Activated T-helper 1 cell treated with anti-CD3 and anti-CD28 coated beads, Interleukin-12 subunit alpha, Interleukin-12 subunit beta, Interleukin-2, Interleukin-4 antibody, amounts not matched to agents 30 ng/mL and 10 ng/mL and 1 ng/mL, durations not matched to agents 14 hours and 24 hours and 36 hours (primary cell): ENCODE measurements at regions not wholly inside any gene's neighbourhood (a gene's known extent, or its start where the extent isn't known, plus 50 kb on each side); places are given as distances from the start of the nearest gene placed in this dataset.
"Not testable (repeated sequence)": the region's sequence is repeated elsewhere in the genome, so short reads cannot be mapped to it uniquely, and the experiment has no call there.

ENCODE experiments used
- DNase-seq: peaks from one replicate; pipeline ENCODE4 v3.0.0; 2021; ENCODE audit warnings: low spot score
- H3K27ac Mint-ChIP-seq: one replicate; pipeline ENCODE4 v1.8.0; 2021; ENCODE audit warnings: mild to moderate bottlenecking, mixed read lengths
- H3K27me3 Mint-ChIP-seq: one replicate; pipeline ENCODE4 v1.8.0; 2022; ENCODE audit warnings: mild to moderate bottlenecking, moderate library complexity, mixed read lengths; ENCODE audit not compliant: insufficient read depth
- H3K36me3 Mint-ChIP-seq: one replicate; pipeline ENCODE4 v1.8.0; 2021; ENCODE audit warnings: low read depth, mixed read lengths
- H3K4me1 Mint-ChIP-seq: one replicate; pipeline ENCODE4 v1.8.0; 2021; ENCODE audit warnings: low read depth, mixed read lengths
- H3K4me3 Mint-ChIP-seq: one replicate; pipeline ENCODE4 v1.8.0; 2021; ENCODE audit warnings: mild to moderate bottlenecking, moderate library complexity, mixed read lengths
- H3K9me3 Mint-ChIP-seq: one replicate; pipeline ENCODE4 v1.8.0; 2021; ENCODE audit warnings: mixed read lengths
- intact Hi-C: fragments of 100-400 bp; cut with micrococcal nuclease; formaldehyde crosslinking; loops from one replicate; pipeline ENCODE4 v1.15.1; 2024

GRCh38 chr7:65199221-65199620, 174.4 kb upstream of the ZNF92 start:
- DNase-seq, H3K4me1 Mint-ChIP-seq, intact Hi-C loops, H3K36me3 Mint-ChIP-seq, H3K27ac Mint-ChIP-seq, H3K27me3 Mint-ChIP-seq, H3K9me3 Mint-ChIP-seq, H3K4me3 Mint-ChIP-seq: not testable (repeated sequence)

DNA sequence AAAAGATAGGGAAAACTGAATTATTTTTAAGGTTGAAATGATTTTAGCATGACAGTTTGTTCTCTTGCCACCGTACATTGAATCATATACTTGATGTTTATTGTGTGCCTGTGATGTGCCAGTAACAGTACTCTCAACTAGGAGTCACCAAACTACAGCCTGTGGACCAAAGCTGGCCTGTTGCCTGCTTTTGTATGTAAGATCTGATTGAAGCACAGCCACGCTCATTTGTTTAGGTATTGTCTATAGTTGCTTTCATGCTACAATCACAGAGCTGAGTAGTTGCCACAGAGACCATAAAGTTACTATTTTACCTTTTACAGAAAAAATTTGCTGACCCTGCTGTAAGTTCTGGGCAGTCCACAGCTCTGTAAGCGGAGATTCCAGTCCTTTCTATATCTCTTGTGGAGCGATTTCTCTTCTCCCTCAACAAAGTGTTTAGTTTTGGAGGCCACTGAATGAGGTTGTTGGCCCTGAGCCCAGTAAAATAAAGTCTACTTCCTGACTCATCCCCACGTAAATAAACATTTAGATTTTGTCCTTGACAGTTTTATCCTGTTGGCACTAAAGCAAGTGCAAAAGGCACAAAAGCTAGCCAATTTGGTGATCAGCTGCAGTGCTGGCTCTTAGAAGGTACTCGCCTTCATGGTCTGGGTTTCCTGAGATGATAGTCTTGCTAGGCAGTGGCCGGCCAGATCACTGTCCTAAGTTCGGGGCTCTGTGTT, 180.2 kb upstream of the ZNF92 start:
- H3K27me3 Mint-ChIP-seq, H3K4me3 Mint-ChIP-seq, DNase-seq, intact Hi-C loops, H3K4me1 Mint-ChIP-seq, H3K36me3 Mint-ChIP-seq, H3K9me3 Mint-ChIP-seq, H3K27ac Mint-ChIP-seq: not testable (repeated sequence)

DNA sequence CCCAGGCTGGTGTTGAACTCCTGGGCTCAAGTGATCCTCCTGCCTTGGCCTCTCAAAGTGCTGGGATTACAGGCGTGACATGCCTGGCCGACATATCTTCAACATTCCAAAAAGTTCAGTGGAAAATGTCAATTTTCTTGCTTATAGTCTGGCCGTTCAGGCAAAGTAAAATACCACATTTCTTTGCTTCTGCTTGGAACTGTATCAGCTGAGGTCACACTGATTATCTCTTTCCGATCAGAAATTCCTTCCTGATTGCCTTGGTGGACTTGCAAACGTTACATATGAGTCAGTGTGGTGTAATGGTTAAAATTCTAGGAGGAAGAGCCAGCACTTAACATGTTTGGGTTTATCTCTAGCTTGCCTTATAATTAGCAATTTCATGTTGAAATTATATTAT, 170.6 kb upstream of the ERV3-1 start:
- H3K27ac Mint-ChIP-seq, H3K9me3 Mint-ChIP-seq, DNase-seq, intact Hi-C loops, H3K4me3 Mint-ChIP-seq, H3K36me3 Mint-ChIP-seq, H3K27me3 Mint-ChIP-seq, H3K4me1 Mint-ChIP-seq: not testable (repeated sequence)

DNA sequence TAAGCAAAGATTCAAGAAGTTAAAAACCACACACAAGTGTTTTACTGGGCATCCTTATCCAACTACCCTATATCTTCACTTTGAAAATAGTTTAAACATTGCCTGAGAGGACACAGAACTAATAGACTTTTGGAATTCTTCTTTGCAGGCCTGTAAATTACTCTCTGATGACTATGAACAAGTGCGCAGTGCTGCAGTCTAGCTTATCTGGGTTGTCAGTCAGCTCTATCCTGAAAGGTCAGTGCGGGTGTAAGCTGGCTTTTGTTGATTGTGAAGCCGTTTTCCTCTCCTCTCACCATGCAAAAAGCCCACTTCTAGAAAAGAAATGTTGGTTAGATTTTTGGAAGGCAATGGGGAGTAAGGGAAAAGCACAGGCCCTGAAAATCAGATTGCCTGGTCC, 143.6 kb upstream of the ERV3-1 start:
- H3K9me3 Mint-ChIP-seq, H3K27me3 Mint-ChIP-seq, intact Hi-C loops, H3K4me3 Mint-ChIP-seq, H3K27ac Mint-ChIP-seq, DNase-seq, H3K36me3 Mint-ChIP-seq, H3K4me1 Mint-ChIP-seq: not testable (repeated sequence)

- H3K9me3 Mint-ChIP-seq, H3K27me3 Mint-ChIP-seq, intact Hi-C loops, H3K27ac Mint-ChIP-seq, H3K4me3 Mint-ChIP-seq, H3K4me1 Mint-ChIP-seq, DNase-seq, H3K36me3 Mint-ChIP-seq: not testable (repeated sequence)
These were observed 139.8 kb upstream of the ERV3-1 start for GRCh38 chr7:65146118-65146914.

DNA sequence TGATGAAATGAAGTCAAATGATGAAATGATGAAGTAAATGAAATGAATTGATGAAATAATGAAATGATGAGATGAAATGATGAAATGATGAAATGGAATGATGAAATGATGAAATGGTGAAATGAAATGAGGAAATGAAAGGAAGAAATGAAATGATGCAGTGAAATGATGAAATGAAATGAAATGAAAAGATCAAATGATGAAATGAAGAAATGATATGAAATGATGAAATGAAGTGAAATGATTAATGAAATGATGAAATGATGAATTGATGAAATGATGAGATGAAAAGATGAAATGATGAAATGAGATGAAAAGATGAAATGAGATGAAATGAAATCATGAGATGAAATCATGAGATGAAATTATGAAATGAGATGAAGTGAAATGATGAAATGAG, 139.2 kb upstream of the ERV3-1 start:
- H3K27ac Mint-ChIP-seq, DNase-seq, H3K36me3 Mint-ChIP-seq, H3K27me3 Mint-ChIP-seq, intact Hi-C loops, H3K4me3 Mint-ChIP-seq, H3K4me1 Mint-ChIP-seq, H3K9me3 Mint-ChIP-seq: not testable (repeated sequence)

- H3K27me3 Mint-ChIP-seq, H3K9me3 Mint-ChIP-seq: not testable (repeated sequence)
These were observed 138.5 kb upstream of the ERV3-1 start for GRCh38 chr7:65145008-65145407.

GRCh38 chr7:65144557-65144956, 138.1 kb upstream of the ERV3-1 start:
- H3K27ac Mint-ChIP-seq, H3K27me3 Mint-ChIP-seq, DNase-seq, H3K9me3 Mint-ChIP-seq, H3K4me3 Mint-ChIP-seq, intact Hi-C loops, H3K36me3 Mint-ChIP-seq, H3K4me1 Mint-ChIP-seq: not testable (repeated sequence)

More at GRCh38 chr7:65145008-65145407, 138.5 kb upstream of the ERV3-1 start:
- DNase-seq, H3K36me3 Mint-ChIP-seq, intact Hi-C loops, H3K27ac Mint-ChIP-seq, H3K4me1 Mint-ChIP-seq, H3K4me3 Mint-ChIP-seq: not testable (repeated sequence)

GRCh38 chr7:65144119-65144518, 137.6 kb upstream of the ERV3-1 start:
- H3K36me3 Mint-ChIP-seq, DNase-seq, H3K4me3 Mint-ChIP-seq, H3K27me3 Mint-ChIP-seq, H3K27ac Mint-ChIP-seq, H3K9me3 Mint-ChIP-seq, H3K4me1 Mint-ChIP-seq, intact Hi-C loops: not testable (repeated sequence)

- H3K9me3 Mint-ChIP-seq = not testable (repeated sequence)
These were observed 135.4 kb upstream of the ERV3-1 start for GRCh38 chr7:65141894-65142293.

DNA sequence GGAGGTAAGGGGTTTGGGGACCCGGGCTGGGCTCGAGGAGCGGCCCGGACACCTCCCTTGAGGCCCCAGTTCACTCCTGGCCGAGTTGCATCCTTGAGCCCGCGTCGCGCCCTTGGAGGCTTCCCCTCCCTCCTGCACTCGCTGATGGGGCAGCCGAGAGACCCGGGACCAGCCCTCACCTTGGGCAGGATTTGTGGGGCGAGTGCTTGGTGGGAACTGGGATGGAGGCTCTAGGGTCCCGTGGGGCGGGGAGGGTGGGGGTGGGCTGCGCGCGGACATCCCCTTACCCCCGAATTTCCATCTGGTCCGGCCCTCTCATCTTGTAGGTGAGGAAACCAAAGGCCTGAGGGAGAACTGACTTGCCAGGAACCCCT, 134.9 kb upstream of the ERV3-1 start:
- DNase-seq, H3K27ac Mint-ChIP-seq, H3K9me3 Mint-ChIP-seq, H3K27me3 Mint-ChIP-seq, H3K4me3 Mint-ChIP-seq, H3K4me1 Mint-ChIP-seq, intact Hi-C loops, H3K36me3 Mint-ChIP-seq: not testable (repeated sequence)

More at GRCh38 chr7:65141894-65142293, 135.4 kb upstream of the ERV3-1 start:
- H3K4me1 Mint-ChIP-seq, H3K27me3 Mint-ChIP-seq, DNase-seq, intact Hi-C loops, H3K4me3 Mint-ChIP-seq, H3K27ac Mint-ChIP-seq, H3K36me3 Mint-ChIP-seq: not testable (repeated sequence)

DNA sequence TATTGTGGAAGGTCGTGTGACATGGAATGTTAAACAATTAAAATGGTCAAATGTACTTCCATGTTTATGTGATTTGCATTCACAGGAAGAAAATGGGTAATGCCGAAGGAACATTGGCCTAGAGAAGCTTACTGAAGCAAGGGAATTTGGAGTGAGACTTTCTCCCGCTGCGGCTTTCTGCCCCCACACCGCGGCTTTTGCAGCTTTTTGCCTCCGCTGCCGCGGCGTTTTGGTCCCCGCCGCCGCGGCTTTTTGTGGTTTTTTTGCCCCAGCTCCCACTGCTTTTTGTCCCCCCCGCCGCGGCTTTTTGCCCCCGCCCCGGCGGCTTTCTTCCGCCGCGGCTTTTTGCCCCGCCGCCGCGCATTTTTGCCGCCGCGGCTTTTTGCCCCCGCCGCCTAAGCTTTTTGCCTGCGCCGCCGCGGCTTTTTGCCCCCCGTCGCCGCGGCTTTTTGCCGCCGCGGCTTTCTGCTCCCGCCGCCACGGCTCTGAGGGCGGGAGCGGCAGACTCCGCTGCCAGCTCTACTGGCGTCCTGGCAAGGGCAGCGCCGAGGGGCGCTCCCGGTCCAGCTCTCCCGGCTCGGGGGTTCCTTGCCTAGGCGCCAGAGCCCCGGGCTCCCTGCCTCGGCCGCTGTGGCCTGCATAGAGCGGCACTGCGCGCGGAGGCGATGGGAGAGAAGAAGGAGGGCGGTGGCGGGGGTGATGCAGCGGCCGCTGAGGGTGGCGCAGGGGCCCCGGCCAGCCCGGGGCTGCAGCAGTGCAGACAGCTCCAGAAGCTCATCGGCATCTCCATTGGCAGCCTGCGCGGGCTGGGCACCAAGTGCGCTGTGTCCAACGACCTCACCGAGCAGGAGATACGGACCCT, 134.3 kb upstream of the ERV3-1 start:
- H3K27ac Mint-ChIP-seq, H3K36me3 Mint-ChIP-seq, H3K4me3 Mint-ChIP-seq, H3K9me3 Mint-ChIP-seq, H3K27me3 Mint-ChIP-seq, H3K4me1 Mint-ChIP-seq, intact Hi-C loops, DNase-seq: not testable (repeated sequence)

GRCh38 chr7:65136850-65137249, 130.4 kb upstream of the ERV3-1 start:
- H3K4me1 Mint-ChIP-seq, intact Hi-C loops, H3K9me3 Mint-ChIP-seq, H3K4me3 Mint-ChIP-seq, H3K27ac Mint-ChIP-seq, H3K27me3 Mint-ChIP-seq, H3K36me3 Mint-ChIP-seq, DNase-seq: not testable (repeated sequence)
